GM23338 (cell line): ENCODE measurements at regions not wholly inside any gene's neighbourhood (a gene's known extent, or its start where the extent isn't known, plus 50 kb on each side); places are given as distances from the start of the nearest gene placed in this dataset.

Experiments used
- ATAC-seq: fragments of 200-7000 bp; cut with Tn5 transposase; 3 replicates; pipeline ENCODE4 v1.9.1; 2020
- DNase-seq: peaks from one replicate; pipeline ENCODE4 v3.0.0-alpha.2; 2015; ENCODE audit warnings: low spot score
- H2AFZ ChIP-seq: fragments of 200-600 bp; sonication (generic); 2 replicates; pipeline ENCODE4 v1.8.0; 2016; ENCODE audit warnings: antibody characterized with exemption, mild to moderate bottlenecking, moderate library complexity
- H3F3A ChIP-seq: fragments of 200-600 bp; sonication (generic); replicated peaks from 2 replicates; pipeline ENCODE4 v1.8.0; 2017; ENCODE audit warnings: antibody characterized with exemption, mixed run types, low read depth
- H3K27ac ChIP-seq: fragments of 200-600 bp; sonication (generic); 2 replicates; pipeline ENCODE4 v1.6.1; 2016; ENCODE audit warnings: low read depth
- H3K27me3 ChIP-seq: fragments of 200-600 bp; sonication (generic); 2 replicates; pipeline ENCODE4 v1.8.0; 2016; ENCODE audit warnings: mild to moderate bottlenecking, mixed run types, moderate library complexity; ENCODE audit not compliant: insufficient read depth
- H3K36me3 ChIP-seq: fragments of 200-600 bp; sonication (generic); 2 replicates; pipeline ENCODE4 v1.8.0; 2016; ENCODE audit warnings: mild to moderate bottlenecking; ENCODE audit not compliant: insufficient read depth
- H3K4me1 ChIP-seq: fragments of 200-600 bp; sonication (generic); 2 replicates; pipeline ENCODE4 v1.8.0; 2016; ENCODE audit warnings: mild to moderate bottlenecking, moderate library complexity; ENCODE audit not compliant: insufficient read depth
- H3K4me2 ChIP-seq: fragments of 200-600 bp; sonication (generic); 2 replicates; pipeline ENCODE4 v1.7.1; 2017; ENCODE audit warnings: mixed run types
- H3K4me3 ChIP-seq: fragments of 200-600 bp; sonication (generic); 2 replicates; pipeline ENCODE4 v1.6.1; 2016; ENCODE audit warnings: mixed run types
- H3K79me2 ChIP-seq: fragments of 200-600 bp; sonication (generic); replicated peaks from 2 replicates; pipeline ENCODE4 v1.8.0; 2017; ENCODE audit warnings: mild to moderate bottlenecking; ENCODE audit not compliant: insufficient read depth
- H3K9me2 ChIP-seq: fragments of 200-600 bp; sonication (generic); 2 replicates; pipeline ENCODE4 v1.8.0; 2017; ENCODE audit not compliant: insufficient read depth
- H4K20me1 ChIP-seq: fragments of 200-600 bp; sonication (generic); replicated peaks from 2 replicates; pipeline ENCODE4 v1.8.0; 2017; ENCODE audit warnings: mild to moderate bottlenecking; ENCODE audit not compliant: insufficient read depth
- H3K27ac Mint-ChIP-seq: 2 replicates; pipeline ENCODE4 v1.8.0; 2020; ENCODE audit warnings: inconsistent platforms, mild to moderate bottlenecking, moderate library complexity, mixed read lengths
- H3K27me3 Mint-ChIP-seq: 3 replicates; pipeline ENCODE4 v1.8.0; 2022; ENCODE audit warnings: low read depth, mild to moderate bottlenecking, moderate library complexity, mixed read lengths, inconsistent platforms; ENCODE audit not compliant: insufficient read depth, poor library complexity
- H3K36me3 Mint-ChIP-seq: 3 replicates; pipeline ENCODE4 v1.8.0; 2021; ENCODE audit warnings: low read depth, mild to moderate bottlenecking, inconsistent platforms, moderate library complexity, mixed read lengths
- H3K4me1 Mint-ChIP-seq: 3 replicates; pipeline ENCODE4 v1.8.0; 2020; ENCODE audit warnings: mild to moderate bottlenecking, inconsistent platforms, mixed read lengths
- H3K4me3 Mint-ChIP-seq: 3 replicates; pipeline ENCODE4 v1.8.0; 2021; ENCODE audit warnings: moderate library complexity, mild to moderate bottlenecking, inconsistent platforms, mixed read lengths
- H3K9me3 Mint-ChIP-seq: 3 replicates; pipeline ENCODE4 v1.8.0; 2020; ENCODE audit warnings: moderate library complexity, mild to moderate bottlenecking, inconsistent platforms, mixed read lengths
- CREB1 ChIP-seq: fragments of 250-450 bp; sonication (Bioruptor Pico); IDR thresholded peaks from 2 replicates; pipeline ENCODE4 v1.5.0; 2020; ENCODE audit warnings: low read depth, mild to moderate bottlenecking, moderate library complexity
- ETS1 ChIP-seq: IDR thresholded peaks from 2 replicates; pipeline ENCODE4 v1.6.1; 2016; ENCODE audit warnings: antibody characterized with exemption
- EZH2 ChIP-seq: fragments of 200-600 bp; sonication (generic); IDR thresholded peaks from one replicate; pipeline ENCODE4 v1.8.0; 2017; ENCODE audit warnings: antibody characterized with exemption, mild to moderate bottlenecking, low read depth; ENCODE audit not compliant: unreplicated experiment
- EZH2phosphoT487 ChIP-seq: fragments of 200-600 bp; sonication (generic); IDR thresholded peaks from one replicate; pipeline ENCODE4 v1.8.1; 2018; ENCODE audit warnings: antibody characterized with exemption; ENCODE audit not compliant: unreplicated experiment
- JUNB ChIP-seq: IDR thresholded peaks from one replicate; pipeline ENCODE4 v1.6.1; 2016; ENCODE audit warnings: antibody characterized with exemption; ENCODE audit not compliant: unreplicated experiment
- NANOG ChIP-seq: IDR thresholded peaks from 2 replicates; pipeline ENCODE4 v1.6.1; 2016; ENCODE audit warnings: antibody characterized with exemption, borderline replicate concordance
- POLR2AphosphoS5 ChIP-seq: IDR thresholded peaks from 2 replicates; pipeline ENCODE4 v1.6.1; 2016; ENCODE audit warnings: antibody characterized with exemption, low read depth
- REST ChIP-seq: IDR thresholded peaks from one replicate; pipeline ENCODE4 v1.6.1; 2018; ENCODE audit warnings: antibody characterized with exemption; ENCODE audit not compliant: unreplicated experiment
- STAT1 ChIP-seq: IDR thresholded peaks from one replicate; pipeline ENCODE4 v1.6.1; 2016; ENCODE audit warnings: antibody characterized with exemption; ENCODE audit not compliant: unreplicated experiment
- ZNF114 ChIP-seq: fragments of 250-450 bp; sonication (Bioruptor Pico); IDR thresholded peaks from 2 replicates; pipeline ENCODE4 v1.5.0; 2020; ENCODE audit warnings: mild to moderate bottlenecking, moderate library complexity
- ZNF331 ChIP-seq: fragments of 250-450 bp; sonication (Bioruptor Pico); IDR thresholded peaks from 2 replicates; pipeline ENCODE4 v1.5.0; 2020; ENCODE audit warnings: low read depth, mild to moderate bottlenecking, moderate library complexity
- TF ChIP-seq, protein P1 (sequence below), 2 experiments: fragments of 200-600 bp in 1 of 2; sonication (generic) in 1 of 2; conservative IDR thresholded peaks; 2 replicates each; pipeline versions ENCODE4 v1.5.1 to v1.6.1; 2016 to 2017; ENCODE audit warnings: antibody characterized with exemption in 2 of 2, low read depth in 2 of 2, mild to moderate bottlenecking in 2 of 2, moderate library complexity in 1 of 2

DNA sequence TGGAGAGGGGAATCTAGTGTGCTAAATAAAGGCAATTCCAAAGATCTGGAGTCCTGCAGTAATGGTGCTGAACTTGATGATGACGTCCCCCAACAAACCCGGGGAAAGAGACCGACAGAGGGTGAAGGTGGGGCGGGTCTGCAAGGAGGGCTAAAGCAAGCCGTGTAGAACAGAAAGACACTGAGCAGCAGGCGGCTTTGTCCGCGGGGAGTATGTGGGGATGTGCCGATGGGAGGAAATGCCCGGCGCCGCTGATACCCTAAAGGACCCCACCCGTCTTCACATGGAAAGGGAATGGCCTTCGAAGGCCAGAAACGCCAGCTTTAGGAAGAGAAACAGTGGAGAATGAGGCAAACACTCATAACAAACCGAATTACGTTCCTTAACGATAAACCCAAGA is 528.9 kb downstream of the ZNF674 start:
- no peak overlapping the region for H2AFZ ChIP-seq
- no peaks in the 10 kb centered on the region for H3K79me2 ChIP-seq
- DNase-seq (no peak), ATAC-seq (no peak)
- H3K27me3 Mint-ChIP-seq, result no peaks in the 10 kb centered on the region
- H3K27ac Mint-ChIP-seq, result no peak overlapping the region
- H3K27ac ChIP-seq, result no peak overlapping the region
- H3K36me3 Mint-ChIP-seq, result no peaks in the 10 kb centered on the region
- no peak overlapping the region for H3K4me3 ChIP-seq
- H3K9me3 Mint-ChIP-seq, result no peaks in the 10 kb centered on the region
- H3K4me2 ChIP-seq, result no peak overlapping the region
- H3K36me3 ChIP-seq, result no peaks in the 10 kb centered on the region
- no peak overlapping the region for H3K4me3 Mint-ChIP-seq
- no peaks in the 10 kb centered on the region for H3K9me2 ChIP-seq
- no peaks in the 10 kb centered on the region for H3F3A ChIP-seq
- TF ChIP-seq ETS1 (no peak), JUNB (no peak)
- TF ChIP-seq, protein P1, sequence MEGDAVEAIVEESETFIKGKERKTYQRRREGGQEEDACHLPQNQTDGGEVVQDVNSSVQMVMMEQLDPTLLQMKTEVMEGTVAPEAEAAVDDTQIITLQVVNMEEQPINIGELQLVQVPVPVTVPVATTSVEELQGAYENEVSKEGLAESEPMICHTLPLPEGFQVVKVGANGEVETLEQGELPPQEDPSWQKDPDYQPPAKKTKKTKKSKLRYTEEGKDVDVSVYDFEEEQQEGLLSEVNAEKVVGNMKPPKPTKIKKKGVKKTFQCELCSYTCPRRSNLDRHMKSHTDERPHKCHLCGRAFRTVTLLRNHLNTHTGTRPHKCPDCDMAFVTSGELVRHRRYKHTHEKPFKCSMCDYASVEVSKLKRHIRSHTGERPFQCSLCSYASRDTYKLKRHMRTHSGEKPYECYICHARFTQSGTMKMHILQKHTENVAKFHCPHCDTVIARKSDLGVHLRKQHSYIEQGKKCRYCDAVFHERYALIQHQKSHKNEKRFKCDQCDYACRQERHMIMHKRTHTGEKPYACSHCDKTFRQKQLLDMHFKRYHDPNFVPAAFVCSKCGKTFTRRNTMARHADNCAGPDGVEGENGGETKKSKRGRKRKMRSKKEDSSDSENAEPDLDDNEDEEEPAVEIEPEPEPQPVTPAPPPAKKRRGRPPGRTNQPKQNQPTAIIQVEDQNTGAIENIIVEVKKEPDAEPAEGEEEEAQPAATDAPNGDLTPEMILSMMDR (conservative IDR thresholded peaks at IDR 0.05; ENCODE audit: low read depth in 2 of 2), result no peak
- H3K4me1 Mint-ChIP-seq, result no peaks in the 10 kb centered on the region; the same call in 1 of the 3 replicates
- H3K27me3 ChIP-seq, result no peaks in the 10 kb centered on the region
- H3K4me1 ChIP-seq, result no peaks in the 10 kb centered on the region
- H4K20me1 ChIP-seq, result no peaks in the 10 kb centered on the region

DNA sequence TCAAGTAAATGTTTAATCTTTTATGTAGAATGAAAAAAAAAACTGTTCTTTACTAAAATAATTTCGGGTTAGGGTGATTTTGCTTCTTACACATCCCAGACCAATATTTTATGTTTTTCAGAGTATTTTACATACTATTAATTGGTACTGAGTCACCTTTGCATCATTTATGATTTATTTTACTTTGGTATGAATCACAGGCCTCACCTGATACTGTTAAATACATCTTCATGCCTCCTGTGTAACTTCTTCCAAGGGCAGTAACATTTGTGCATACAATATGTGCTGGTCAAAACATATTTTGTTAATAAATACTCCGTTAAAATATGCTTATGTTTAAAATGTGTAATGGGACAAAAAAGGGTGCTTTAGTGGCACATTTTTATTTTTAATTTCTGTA is 529.6 kb downstream of the ZNF674 start:
- no peaks in the 10 kb centered on the region for H3K9me3 Mint-ChIP-seq
- H3K36me3 ChIP-seq, result no peaks in the 10 kb centered on the region
- H3F3A ChIP-seq, result no peaks in the 10 kb centered on the region
- H3K4me2 ChIP-seq, result no peak overlapping the region
- no peak overlapping the region for H3K27ac ChIP-seq
- no peak overlapping the region for H3K4me3 Mint-ChIP-seq
- H3K4me3 ChIP-seq, result no peak overlapping the region
- no peaks in the 10 kb centered on the region for H3K36me3 Mint-ChIP-seq
- DNase-seq, result no peak
- no peak for ATAC-seq
- no peaks in the 10 kb centered on the region for H3K9me2 ChIP-seq
- no peaks in the 10 kb centered on the region; the same call in 1 of the 3 replicates for H3K4me1 Mint-ChIP-seq
- H3K27ac Mint-ChIP-seq, result no peak overlapping the region
- no peaks in the 10 kb centered on the region for H3K79me2 ChIP-seq
- no peaks in the 10 kb centered on the region for H4K20me1 ChIP-seq
- no peaks in the 10 kb centered on the region for H3K27me3 Mint-ChIP-seq
- H3K4me1 ChIP-seq, result no peaks in the 10 kb centered on the region
- H2AFZ ChIP-seq, result no peak overlapping the region
- H3K27me3 ChIP-seq, result no peaks in the 10 kb centered on the region
- TF ChIP-seq JUNB (no peak), ZNF114 (CRISPR knock-in tag) (no peak), EZH2phosphoT487 (no peak), REST (no peak), EZH2 (no peak), ETS1 (no peak), ZNF331 (CRISPR knock-in tag) (no peak), POLR2AphosphoS5 (no peak), CREB1 (no peak), NANOG (no peak), STAT1 (no peak)
- TF ChIP-seq, protein P1 (conservative IDR thresholded peaks at IDR 0.05; ENCODE audit: low read depth in 2 of 2), result no peak
